GM19035 (cell line): ENCODE measurements at regions not wholly inside any gene's neighbourhood (a gene's known extent, or its start where the extent isn't known, plus 50 kb on each side); places are given as distances from the start of the nearest gene placed in this dataset.

Source experiments
- ATAC-seq: cut with Tn5 transposase; IDR thresholded peaks from one replicate; pipeline ENCODE4 v1.9.1; 2021; ENCODE audit not compliant: unreplicated experiment

DNA sequence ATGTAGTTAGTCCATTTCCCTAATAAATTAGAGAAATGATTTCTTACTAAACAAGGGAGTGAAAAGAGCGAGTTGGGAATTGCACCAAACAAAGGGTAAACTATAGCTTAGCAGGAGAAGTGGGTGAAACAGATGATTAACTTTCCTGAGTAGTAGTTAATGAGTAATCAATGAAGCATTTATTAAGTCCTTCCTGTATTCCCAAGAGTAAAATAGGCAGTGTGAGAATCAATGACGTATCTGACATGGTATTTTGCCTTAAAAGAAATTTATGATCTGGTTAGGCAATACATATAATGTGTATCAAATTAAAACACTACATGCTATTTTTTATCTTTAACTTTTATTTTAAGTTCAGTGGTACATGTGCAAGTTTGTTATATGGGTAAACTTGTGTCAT lies 142.8 kb downstream of the KLF5 start:
- no peak for ATAC-seq

- ATAC-seq = no peak
Measured at GRCh38 chr13:73198991-73199411, 140.2 kb downstream of the KLF5 start.

- no peak for ATAC-seq
Measured at GRCh38 chr13:73195091-73195490, 136.3 kb downstream of the KLF5 start.

- no peak for ATAC-seq
Measured at GRCh38 chr13:73194310-73194709, 135.5 kb downstream of the KLF5 start.

DNA sequence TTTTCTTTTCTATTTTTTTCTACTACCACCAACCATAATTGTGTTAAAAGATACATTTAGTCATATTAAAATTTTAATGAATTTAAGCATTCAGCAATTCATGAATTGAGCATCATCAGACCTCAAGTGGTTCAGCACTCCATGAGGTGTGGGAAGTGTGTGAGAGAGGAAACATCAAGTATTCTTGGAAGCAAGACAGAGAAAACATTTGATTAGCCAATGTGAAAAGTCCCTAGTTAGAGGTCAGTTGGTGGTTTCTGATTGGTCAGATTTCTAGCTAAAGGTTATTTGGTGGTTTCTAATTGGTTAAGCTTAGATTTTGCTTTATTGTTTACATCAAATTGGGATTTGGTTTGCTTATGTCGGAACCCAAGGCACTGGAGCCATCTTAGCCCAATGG lies 134.7 kb downstream of the KLF5 start:
- no peak for ATAC-seq

DNA sequence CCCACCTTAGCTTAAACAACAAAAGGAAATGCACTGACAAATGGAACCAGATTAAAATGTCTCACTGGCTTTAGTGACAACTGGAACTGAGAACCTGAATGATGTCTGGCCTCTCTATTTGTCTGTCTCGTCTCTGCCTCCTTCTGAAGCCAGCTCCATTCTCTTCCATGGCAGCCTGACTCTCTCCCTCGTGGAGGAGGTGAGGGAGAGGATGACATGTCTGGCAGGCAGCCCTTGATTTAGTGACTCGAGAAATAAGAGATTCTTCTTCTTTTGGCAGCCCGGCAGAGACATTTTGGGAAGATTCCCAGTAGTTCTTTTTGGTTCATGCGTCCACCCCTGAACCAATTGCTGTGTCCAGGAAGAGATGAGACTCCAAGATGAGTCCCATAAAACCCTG lies 131.7 kb downstream of the KLF5 start:
- ATAC-seq = no peak

DNA sequence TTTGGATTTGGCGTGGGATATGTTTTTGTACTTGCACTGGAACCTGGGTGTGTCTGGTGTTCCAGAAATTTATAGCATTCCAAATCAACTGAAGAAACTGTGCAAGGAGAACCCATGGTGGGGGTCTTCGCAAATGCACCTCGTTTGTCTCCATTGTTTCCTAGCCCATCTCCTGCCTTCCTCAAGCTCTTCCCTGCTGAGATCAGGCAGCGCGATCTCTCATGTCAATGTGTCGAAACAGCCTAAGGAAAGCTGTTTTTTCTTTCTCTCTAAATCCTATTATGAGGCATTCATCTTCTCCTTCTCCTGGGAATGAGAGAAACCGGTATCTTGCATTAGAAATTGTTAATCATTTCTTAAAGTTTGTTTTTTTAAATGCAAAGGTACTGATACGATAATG lies 131.0 kb downstream of the KLF5 start:
- ATAC-seq = no peak

- ATAC-seq = no peak
Measured at GRCh38 chr13:73189362-73189761, 130.6 kb downstream of the KLF5 start.

- no peak for ATAC-seq
Measured at GRCh38 chr13:73187106-73187505, 128.3 kb downstream of the KLF5 start.

DNA sequence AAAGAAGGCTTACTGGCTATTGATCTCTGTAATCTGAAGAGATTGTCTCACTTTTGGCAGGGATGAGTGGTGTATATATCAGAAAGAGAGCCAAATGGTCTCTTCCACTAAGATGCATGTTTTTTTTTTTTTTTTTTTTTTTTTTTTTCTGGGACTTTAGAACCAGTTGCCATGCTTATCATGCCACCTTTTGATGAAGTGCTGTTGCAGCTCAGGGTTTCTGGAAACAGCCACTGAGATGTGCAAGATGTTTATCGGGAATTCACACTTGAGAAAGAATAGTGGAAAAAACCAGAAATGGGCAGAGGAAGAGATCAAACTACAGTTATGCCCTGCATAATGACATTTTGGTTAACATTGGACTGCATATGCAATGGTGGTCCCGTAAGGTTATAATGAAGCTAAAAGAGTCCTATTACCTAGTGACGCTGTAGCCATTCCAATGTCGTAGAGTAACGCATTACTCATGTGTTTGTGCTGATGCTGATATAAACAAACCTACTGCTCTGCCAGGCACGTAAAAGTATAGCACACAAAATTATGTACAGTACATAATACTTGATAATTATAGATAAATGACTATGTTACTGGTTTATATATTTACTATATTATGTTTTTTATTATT lies 121.0 kb downstream of the KLF5 start:
- no peak for ATAC-seq

- ATAC-seq = no peak
Measured at GRCh38 chr13:73177916-73178565, 119.2 kb downstream of the KLF5 start.

GRCh38 chr13:73177017-73177416 lies 118.2 kb downstream of the KLF5 start:
- ATAC-seq = no peak

DNA sequence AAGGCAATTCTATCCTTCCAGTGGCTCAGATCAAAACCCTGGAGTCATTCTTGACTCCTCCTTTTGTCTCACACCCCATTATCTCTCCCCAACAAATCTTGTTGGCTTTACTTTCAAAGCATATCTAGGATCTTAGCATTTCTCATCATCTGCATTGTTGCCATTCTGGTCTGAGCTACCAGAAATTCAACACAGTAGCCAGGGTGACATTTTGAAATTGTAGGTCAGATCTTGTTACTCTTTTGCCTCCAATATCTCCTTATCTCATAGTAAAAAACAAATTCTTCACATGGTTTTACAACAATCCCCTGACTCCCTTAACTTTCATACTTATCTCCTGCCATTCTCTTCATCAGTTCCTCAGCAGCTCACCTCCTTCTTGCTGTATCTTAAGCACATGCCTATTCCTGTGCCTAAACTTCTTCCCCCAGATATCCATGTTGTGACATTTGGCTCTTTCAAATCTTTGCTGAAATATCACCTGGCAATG lies 115.8 kb downstream of the KLF5 start:
- no peak for ATAC-seq

- ATAC-seq = no peak
Measured at GRCh38 chr13:73173279-73173811, 114.5 kb downstream of the KLF5 start.

DNA sequence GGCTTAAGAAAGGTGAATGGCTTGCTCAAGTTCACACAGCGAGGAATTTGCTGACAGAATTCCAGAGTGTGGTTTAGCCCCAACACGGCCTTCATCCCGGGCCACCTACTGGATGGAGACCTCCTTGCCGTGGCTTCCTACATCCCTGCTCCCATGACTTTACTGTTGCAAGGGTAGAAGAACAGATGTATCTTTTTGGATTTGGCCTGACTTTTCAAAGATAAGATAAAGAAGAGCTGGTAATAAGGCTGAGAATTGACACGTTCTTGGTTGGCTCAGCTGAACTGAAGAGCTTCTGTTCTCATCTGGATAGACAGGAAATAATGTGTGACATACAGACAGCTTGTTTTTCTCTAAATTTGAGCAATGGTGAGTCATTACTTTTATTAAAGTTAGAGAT lies 113.1 kb downstream of the KLF5 start:
- ATAC-seq = no peak

- ATAC-seq = no peak
Measured at GRCh38 chr13:73171271-73171682, 112.5 kb downstream of the KLF5 start.

DNA sequence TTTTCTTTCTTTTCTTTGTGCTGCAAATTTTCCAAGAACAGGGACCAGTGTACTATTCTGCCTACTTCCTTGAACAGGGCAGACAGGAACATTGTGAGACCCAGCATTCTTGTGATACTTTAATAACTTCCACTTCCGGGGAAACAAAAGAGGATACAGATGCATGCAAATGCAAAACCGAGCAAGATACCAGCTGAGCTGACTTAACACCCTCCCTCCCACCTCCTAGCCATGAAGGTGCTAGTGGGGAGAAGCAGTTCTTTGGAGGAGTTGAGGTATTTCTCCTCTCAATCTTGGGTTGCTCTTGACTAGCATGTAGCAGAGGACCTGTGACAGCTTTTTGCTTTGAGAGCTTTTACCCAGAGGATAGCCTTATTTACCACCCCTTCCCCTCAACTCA lies 111.2 kb downstream of the KLF5 start:
- no peak for ATAC-seq

- no peak for ATAC-seq
Measured at GRCh38 chr13:73168953-73169401, 110.2 kb downstream of the KLF5 start.

DNA sequence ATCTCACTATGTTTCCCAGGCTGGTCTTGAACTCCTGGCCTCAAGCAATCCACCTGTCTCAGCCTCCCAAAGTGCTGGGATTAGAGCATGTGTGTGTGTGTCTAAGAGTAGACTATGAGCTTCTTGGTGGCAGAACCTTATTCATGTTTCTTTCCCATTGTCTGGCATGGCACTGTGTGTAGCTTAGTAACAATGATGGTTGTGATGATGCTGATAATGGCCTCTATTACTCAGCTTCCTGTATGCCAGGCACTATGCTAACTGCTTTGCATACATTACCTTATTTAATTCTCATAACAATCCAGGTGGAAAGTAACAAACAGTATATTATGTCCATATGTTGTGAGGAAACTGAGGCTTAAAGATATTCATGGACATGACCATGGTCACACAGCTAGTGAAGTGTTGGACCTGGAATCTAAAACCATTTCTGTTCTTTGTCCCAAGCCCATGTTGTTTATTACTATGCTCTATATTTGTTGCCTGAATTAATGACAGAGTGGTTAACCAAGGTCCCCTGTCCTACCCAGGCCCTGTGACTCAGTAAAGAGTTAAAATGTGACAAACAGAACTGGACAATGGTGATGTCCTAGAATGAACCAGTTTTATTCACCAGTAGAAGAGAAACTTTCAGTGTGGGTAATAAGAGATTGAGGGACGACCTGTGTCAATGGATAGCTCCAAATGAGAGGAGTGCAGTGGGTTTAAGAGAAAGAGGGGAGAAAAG lies 109.6 kb downstream of the KLF5 start:
- no peak for ATAC-seq

GRCh38 chr13:73167028-73167820 lies 108.4 kb downstream of the KLF5 start:
- no peak for ATAC-seq

DNA sequence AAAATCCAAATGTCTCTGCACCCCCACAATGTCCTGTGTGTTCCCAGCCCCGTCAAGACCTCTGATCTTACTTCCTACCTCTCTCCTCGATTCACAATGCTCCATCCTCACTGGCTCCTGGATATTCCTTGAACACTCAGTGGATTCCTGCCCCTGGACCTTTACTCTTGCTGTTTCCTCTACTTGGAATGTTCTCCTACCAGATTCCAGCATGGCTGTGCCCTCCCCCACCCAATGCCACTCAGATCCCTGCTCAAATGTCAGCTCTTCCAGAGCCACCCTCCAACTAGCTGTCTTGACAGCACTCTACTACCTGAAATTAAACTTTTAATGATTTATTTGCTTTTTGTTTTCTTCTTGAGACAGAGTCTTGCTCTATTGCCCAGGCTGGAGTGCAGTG lies 107.4 kb downstream of the KLF5 start:
- no peak for ATAC-seq
